ENCODE measurements at regions not wholly inside any gene's neighbourhood (a gene's known extent, or its start where the extent isn't known, plus 50 kb on each side); places are given as distances from the start of the nearest gene placed in this dataset.
A peak's percentile ranks its signal among the peaks of the same experiment; 100 is the strongest.

DNA sequence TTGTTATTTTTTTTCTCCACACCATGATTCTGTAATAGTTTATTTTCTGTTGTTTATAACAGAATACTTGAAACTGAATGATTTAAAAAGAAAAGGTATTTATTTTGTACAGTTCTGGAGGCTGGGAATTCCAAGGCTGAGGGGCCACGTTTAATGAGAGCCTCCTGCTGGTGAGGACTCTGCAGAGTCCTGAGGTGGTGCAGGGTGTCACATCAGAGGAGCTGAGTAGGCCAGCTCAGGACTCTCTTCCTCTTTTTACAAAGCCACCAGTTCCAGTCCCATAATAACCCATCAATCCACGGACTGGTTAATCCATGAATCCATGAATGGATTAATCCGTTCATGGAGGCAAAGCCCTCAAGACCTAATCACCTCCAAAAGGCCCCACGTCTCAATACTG lies 71.6 kb downstream of the TFAP2A start:
- Histone ChIP-seq H3K9me3 (ENCODE audit: low read length) (no peaks in the 10 kb centered on the region), H3K9ac (ENCODE audit: insufficient read depth, low read depth, low read length) (no peak overlapping the region), H3K27ac (ENCODE audit: extremely low read length, insufficient read depth, low read length) (no peak overlapping the region), H3K4me2 (ENCODE audit: low read depth, low read length) (no peak overlapping the region), H3K79me2 (ENCODE audit: insufficient read depth, low read length) (no peaks in the 10 kb centered on the region), H3K36me3 (replicated peaks in 1 of 2; ENCODE audit: control insufficient read depth in 1 of 2, insufficient read depth in 2 of 2, low read length in 2 of 2) (no peaks in the 10 kb centered on the region), H3K27me3 (ENCODE audit: control insufficient read depth in 1 of 2, insufficient read depth in 2 of 2, low read length in 2 of 2) (peaks cover 0 to 15% of the 10 kb centered on the region in 2 experiments; a peak in 1 of 5 replicates), H4K20me1 (ENCODE audit: insufficient read depth, low read length) (no peaks in the 10 kb centered on the region), H3K4me3 (replicated peaks in 1 of 3; ENCODE audit: insufficient read depth in 1 of 3, low read depth in 2 of 3, low read length in 3 of 3) (no peak overlapping the region), H2AFZ (ENCODE audit: low read length) (no peak overlapping the region), H3K4me1 (ENCODE audit: insufficient read depth, low read length) (no peaks in the 10 kb centered on the region)
- TF ChIP-seq STAG1 (CRISPR knock-in tag; IDR thresholded peaks at IDR 0.05) = 0 out of 2 replicates have a peak, but pooled peaks have one; percentile 7
- TF ChIP-seq ZMYM4 (CRISPR knock-in tag; IDR thresholded peaks at IDR 0.05) = no peak
- ChIA-PET CTCF (ENCODE audit: low intra/inter-chr PET ratio, low total read pairs) (no interaction called here), POLR2A (no interaction called here)
- 0% methylated on average over 4 of the region's 4 CpGs for WGBS (ENCODE audit: low lambda C conversion rate)
- DNase-seq (ENCODE audit: low spot score) = no peak
- ATAC-seq = peak; percentile 70
- BruUV-seq (replicated peaks) = no TSS peak
- intact Hi-C loops (cut with micrococcal nuclease; ENCODE audit: unreplicated experiment) = no loop called here
- no peak for FAIRE-seq
- in situ Hi-C loops (cut with HindIII; ENCODE audit: extremely low pct_ligation_motif_present, low pct_unique_long_range_greater_than_20kb) = no loop called here

DNA sequence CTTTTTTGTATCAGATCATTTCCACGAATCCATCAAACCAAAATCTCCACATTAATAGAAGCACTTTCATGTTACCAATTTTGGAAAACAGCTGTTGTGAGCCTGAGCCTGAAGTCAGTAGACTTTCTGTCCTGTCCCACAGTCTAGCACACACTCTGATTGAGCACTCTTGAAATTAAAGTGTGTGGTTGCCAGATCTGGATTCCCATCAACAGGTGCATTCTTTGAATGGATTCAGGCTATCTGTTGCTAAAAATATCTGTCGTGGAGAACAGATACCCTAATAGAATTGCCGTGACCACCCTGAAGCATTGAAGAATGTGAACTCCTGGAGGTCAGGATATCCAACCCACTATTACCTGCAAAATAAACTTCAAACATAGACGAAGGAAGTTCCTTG lies 73.3 kb downstream of the TFAP2A start:
- DNase-seq (ENCODE audit: low spot score) = no peak
- in situ Hi-C loops (cut with HindIII; ENCODE audit: extremely low pct_ligation_motif_present, low pct_unique_long_range_greater_than_20kb) = no loop called here
- POLR2A ChIA-PET = no interaction called here
- intact Hi-C loops (cut with micrococcal nuclease; ENCODE audit: unreplicated experiment) = no loop called here
- no TSS peak for BruUV-seq (replicated peaks)
- TF ChIP-seq HNF4A (CRISPR knock-in tag; IDR thresholded peaks at IDR 0.05) (no peak), ZNF331 (CRISPR knock-in tag; IDR thresholded peaks at IDR 0.05) (no peak)
- Histone ChIP-seq H3K36me3 (replicated peaks in 1 of 2; ENCODE audit: control insufficient read depth in 1 of 2, insufficient read depth in 2 of 2, low read length in 2 of 2) (no peaks in the 10 kb centered on the region), H3K4me3 (replicated peaks in 1 of 3; ENCODE audit: insufficient read depth in 1 of 3, low read depth in 2 of 3, low read length in 3 of 3) (no peak overlapping the region), H3K4me1 (ENCODE audit: insufficient read depth, low read length) (no peaks in the 10 kb centered on the region), H3K27me3 (ENCODE audit: control insufficient read depth in 1 of 2, insufficient read depth in 2 of 2, low read length in 2 of 2) (peaks cover 0 to 15% of the 10 kb centered on the region in 2 experiments; a peak in 2 of 5 replicates), H2AFZ (ENCODE audit: low read length) (no peak overlapping the region), H3K79me2 (ENCODE audit: insufficient read depth, low read length) (no peaks in the 10 kb centered on the region), H3K4me2 (ENCODE audit: low read depth, low read length) (no peak overlapping the region), H4K20me1 (ENCODE audit: insufficient read depth, low read length) (no peaks in the 10 kb centered on the region), H3K9me3 (ENCODE audit: low read length) (no peaks in the 10 kb centered on the region), H3K9ac (ENCODE audit: insufficient read depth, low read depth, low read length) (no peak overlapping the region), H3K27ac (ENCODE audit: extremely low read length, insufficient read depth, low read length) (no peak overlapping the region)
- CTCF ChIA-PET (ENCODE audit: low intra/inter-chr PET ratio, low total read pairs) = no interaction called here
- 9% methylated on average over 4 of the region's 4 CpGs for WGBS (ENCODE audit: low lambda C conversion rate)
- no peak for FAIRE-seq
- ATAC-seq = no peak

Data from HepG2 (cell line).